Right kidney (tissue), 1 donor: ENCODE measurements at regions not wholly inside any gene's neighbourhood (a gene's known extent, or its start where the extent isn't known, plus 50 kb on each side); places are given as distances from the start of the nearest gene placed in this dataset.
"Not testable (repeated sequence)": the region's sequence is repeated elsewhere in the genome, so short reads cannot be mapped to it uniquely, and the experiment has no call there.

Source experiments
- DNase-seq: peaks from one replicate; pipeline ENCODE4 v3.0.0-alpha.2; 2016

DNA sequence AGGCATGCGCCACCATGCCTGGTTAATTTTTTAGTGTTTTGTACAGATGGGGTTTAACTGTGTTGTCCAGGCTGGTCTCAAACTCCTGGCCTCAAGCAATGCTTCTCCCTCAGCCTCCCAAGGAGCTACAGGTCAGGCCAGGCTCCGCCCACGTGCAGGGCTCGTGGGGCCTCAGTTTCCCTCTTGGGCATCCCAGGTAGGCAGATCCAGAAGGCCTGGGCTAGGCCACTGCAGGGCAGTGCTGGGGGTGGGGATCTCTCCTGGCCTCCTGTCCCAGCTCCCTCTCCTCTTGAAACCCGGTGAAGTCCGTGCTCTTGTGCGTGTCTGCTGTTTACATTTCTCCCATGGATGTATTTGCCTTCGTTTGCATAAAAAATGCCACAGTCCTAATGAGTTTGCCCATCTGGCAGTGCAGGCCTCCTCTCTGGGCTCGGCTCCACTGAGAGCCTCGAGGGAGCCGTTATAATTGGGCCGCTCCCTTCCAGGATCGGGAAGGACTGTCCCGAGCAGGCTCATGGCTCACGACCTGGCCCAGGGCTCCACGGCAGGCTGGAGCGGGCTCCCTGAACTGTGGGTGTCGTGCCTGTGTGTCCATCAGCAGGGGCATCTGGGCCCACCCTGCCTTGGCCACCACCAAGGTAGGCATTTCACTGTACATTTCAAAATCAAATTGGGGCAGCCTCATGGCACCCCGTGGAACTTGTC is 52.6 kb upstream of the RUFY1 start:
- DNase-seq: no peak

DNA sequence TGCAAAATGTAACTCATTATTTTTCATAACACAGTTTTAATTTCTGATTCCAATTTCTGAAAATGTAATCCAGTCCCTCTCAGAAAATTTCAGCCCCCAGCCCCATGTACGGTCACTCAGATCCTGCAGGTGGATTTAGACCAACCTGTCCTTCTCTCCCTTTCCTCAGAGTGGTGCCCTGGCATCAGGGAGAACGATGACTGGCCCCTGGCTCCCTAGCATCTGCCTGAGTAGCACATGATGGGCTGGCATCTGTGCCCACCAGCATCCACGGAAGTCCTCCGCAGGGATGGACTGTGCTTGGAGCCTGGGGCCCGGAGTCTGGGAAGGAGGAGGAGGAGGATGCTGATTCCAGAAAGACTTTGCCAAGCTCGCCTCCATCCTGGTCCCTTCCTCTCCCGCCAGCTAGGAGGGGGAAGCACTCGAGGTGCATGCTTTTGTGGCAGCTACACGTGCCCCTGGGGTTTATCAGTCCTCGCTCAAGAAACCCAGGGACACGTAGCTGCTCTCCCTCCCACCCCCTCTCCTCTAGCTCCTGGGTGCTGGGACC is 54.4 kb upstream of the RUFY1 start:
- DNase-seq: no peak

DNA sequence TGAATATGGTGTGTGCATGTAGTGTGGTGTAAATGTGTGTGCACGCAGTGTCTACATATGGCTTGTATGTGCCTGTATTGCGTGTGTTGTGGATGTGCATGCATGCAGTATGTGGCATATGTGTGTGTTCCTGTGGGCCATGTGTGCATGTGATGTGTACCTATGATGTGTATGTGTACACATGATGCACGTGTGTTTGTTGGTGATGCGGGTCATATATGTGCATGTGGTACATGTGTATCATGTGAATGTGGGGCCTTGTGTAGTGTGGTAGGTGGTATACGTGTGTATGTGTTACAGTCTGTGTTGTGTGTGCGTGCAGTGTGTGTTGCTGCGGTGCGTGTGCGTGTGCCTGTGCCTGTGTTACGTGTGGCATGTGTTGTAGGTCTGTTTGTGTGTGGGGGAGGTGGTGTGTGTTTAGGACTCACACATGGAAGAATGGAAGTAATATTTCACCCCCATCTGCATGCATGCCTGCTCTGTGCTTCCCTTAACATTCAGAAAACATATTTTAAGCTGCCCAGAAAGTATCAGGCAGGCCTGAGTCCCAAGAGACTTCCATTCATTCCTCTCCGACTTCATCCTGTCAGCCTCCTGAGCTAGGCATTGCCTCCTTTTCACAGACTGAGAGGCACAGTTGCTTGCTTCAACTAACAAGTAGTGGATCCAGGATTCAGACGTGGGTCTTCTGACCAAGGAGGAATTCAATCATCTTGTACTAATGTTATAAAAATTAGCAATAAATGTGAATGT is 55.4 kb upstream of the RUFY1 start:
- DNase-seq: no peak

DNA sequence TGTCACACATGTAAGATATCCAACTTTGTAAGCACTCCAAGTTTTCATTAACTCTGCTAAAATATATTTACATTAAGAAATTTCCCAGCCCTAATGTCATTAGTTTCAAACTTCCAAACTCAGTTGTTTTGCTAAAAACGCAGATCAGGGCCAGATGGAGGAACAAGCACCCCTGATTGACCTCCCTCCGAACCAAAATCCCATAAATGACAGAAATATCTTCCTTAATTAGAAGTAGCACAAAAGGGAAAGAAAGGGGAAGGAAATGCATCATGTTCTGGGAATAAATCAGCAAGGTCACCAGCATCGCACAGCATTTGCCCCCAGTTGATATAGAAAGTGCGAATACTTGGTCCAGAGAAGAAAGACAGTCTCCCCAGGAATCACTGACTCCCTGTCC is 61.4 kb upstream of the RUFY1 start:
- no peak for DNase-seq

DNA sequence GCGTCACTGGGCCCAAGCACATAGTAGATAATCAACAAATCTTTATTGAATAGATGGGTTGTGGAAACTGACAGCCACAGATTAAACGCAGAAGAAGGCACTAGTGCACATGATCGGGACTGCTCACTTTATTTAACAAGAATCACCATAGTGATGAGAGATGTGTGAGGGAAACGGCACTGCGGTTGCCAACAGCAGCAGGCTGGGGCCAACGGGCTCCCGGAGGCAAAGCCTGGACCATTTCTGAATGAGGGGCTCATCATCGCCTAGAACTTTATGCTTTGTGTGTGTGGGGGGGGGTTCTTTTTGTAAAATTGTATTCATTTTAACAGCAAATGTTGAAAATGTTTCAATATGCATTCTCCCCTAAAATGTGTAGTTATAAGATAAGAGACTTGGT is 61.9 kb upstream of the RUFY1 start:
- no peak for DNase-seq

DNA sequence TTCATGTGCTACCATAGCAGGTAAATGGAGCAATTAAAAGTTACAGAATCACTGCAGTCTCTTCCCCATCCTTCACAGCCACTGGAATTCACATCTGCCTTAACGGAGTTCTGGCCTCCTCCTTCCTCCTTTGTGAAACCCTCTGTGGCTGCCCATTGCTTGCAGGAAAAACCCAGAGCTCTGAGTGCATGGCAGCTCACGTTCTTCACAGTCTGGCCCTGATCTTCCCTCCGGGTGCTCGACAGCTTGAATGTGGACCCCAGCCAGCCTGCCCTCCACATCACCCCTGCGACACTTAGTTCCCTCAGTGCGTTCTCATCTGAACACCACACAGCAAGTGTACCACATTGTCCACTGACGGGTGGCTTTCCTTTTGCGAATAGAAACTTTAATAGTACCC is 63.2 kb upstream of the RUFY1 start:
- DNase-seq: no peak

DNA sequence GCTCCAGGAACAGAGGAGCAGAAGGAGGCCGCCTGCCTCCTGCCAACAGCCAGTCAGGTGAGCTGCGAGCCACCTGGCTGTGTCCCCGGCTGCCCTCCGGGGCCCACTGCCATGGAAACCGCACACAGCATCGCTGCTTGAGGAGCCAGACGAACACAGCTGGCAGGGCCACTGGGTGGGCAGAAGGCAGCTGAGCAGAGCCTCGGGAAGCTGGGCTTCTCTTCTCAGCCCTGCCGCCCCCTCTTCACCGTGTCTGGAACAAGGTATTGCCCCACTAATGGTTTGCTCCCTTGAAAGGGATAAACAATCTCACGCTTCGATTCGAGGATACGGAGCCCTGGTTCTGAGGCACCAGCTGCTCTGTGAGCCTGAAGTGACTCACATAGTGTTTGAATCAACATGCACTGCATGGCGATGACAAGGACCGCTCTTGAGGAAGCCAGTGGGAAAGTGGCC is 63.7 kb upstream of the RUFY1 start:
- DNase-seq: peak; percentile 26

DNA sequence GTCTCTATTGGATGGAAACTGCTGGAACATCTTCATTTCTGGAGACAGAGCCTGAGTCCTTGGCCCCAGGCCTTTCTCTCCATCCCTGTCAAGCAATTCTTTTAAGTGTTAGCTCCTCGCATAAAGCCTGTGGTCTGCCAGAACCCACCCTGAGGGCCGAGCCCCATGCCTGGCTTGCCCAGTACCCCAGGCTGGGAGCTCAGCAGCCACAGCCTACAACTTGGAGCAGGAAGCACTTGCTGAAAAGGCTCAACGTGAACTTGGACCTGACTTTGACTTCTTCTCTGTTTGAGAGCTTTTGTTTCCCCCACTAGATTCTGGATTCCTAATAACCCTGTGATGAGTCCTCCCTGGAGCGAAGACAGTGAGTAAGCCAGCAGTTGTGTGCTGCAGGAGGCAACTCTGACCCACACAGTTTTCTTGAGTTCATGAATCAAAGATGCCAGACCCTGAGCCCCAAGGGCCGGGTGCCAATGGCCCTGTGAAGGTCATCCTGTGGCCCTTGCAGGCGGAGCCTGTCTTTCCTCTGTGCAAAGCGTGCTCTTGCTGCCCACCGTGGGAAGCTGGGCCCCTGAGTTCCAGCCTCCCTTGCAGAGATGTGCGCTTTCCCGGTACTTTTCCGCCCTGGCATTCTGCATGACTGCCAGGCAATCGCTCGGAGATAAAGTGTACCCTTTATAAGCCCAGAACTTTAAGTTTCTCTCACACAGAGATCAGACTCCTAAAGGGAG is 64.3 kb upstream of the RUFY1 start:
- DNase-seq: no peak

DNA sequence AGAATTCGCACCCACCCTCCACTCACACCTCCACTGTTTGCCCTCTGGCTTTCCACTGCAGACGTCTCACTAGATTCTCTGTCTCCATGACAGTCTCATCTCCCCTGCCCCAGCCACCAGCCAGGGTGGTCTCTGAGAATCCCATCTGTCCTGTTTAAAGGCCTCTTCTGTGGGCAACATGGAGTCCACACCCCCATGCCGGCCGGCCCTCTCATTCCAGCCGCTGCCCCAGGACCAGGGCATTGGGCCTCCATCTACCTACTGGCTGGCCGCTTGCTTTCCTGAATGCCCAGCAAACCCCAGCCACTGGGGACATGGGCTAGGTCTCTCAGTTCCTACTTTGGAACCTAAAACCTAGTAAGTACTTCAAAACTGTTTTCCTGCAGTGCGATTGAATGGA is 65.6 kb upstream of the RUFY1 start:
- DNase-seq: no peak

DNA sequence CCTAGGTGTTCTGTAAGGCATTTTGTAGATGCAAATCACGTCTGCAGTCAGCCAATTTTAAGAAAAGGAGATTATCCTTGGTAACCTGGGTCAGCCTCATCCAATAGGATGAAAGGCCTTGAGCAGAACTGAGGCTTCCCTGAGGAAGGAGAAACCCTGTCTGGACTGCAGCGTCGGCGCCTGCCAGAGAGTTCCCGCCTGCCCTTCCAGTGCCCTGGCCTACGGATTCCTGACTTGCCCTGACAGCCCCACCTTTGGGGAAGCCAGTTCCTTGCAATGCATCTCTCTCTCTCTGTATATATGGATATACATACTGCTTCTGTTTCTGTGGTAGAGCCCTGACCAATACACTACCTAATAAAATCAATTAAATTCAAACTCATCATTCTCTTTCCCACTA is 66.2 kb upstream of the RUFY1 start:
- DNase-seq: no peak

DNA sequence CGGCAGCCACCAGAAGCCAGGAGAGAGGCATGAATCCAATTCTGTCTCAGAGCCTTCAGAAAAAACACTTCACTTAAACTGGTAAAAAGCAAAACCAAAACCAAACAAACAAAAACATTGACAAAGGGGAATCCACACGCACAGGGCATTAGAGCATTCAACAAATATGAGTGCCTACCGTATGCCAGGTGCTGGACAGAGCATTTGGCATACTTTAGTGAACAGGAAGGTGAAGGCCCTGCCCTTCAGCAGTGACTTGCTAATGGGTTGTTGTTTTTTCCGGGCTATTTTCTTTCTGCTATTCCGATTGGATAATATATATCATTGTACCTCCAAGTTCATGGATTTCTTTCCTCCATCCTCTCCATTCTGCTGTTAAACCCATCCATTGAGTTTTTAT is 71.7 kb upstream of the RUFY1 start:
- DNase-seq: no peak

DNA sequence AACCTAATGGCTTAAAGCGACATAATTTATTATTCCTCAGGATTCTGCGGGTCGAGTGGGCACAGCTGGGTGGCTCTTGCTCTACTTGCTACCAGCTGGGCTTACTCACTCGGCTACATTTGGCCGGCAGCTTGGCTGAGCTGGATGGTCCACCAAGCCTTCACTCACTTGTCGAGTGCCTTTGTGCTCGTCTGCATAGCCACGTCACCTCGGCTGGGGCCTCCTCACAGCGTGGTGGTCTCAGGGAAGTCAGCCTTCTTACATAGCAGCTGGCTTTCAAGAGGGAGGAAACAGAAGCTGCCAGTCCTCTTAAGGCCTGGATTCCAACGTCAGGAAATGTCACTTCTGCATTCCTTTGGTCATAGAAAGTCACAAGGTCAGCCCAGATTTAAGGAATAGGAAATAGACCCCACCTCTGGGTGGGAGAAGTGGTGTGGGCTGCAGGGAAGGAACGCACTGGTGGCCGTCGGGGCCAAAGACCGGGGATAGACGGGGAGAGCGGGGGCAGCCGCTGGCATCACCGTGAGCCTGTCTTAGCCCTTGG is 75.1 kb upstream of the RUFY1 start:
- DNase-seq: peak; percentile 46

DNA sequence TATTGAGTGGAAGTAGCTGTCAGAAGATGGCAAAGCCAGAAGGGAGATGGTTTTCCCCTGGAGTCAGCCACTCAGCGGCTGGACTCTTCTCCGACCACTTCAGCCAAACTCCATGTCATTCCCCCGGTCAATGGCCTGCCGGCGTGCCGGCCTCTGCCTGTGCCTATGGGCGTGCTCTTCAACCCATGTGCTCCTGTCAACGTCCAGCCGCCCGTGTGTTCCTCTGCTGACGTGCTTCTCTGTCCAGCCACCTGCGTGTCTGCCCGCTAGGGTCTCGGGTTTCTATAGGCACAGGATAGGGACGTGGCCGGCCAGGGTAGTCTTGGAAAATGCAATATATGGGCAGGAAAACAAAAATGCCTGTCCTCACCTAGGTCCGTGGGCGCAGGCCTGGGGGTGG is 77.7 kb upstream of the RUFY1 start:
- DNase-seq: no peak

DNA sequence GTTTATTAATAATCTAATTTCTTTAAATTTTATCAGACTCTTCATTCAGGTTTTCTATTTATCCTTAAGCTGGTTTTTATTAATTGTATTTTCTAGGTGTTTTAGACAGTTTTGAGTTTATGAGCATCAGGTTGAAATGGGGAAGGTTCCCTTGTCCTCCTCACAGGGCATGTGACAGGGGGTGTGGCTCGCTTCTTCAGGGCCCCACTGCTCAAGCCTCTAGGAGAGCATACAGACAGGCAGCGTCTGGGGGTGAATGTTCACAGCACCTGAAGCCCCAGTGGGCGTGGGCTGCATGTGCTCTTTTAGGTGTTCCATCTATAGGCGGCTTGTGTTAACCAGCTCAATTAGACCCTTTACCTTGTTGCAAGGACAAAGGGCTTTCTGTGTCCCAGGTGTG is 78.2 kb upstream of the RUFY1 start:
- DNase-seq: no peak

DNA sequence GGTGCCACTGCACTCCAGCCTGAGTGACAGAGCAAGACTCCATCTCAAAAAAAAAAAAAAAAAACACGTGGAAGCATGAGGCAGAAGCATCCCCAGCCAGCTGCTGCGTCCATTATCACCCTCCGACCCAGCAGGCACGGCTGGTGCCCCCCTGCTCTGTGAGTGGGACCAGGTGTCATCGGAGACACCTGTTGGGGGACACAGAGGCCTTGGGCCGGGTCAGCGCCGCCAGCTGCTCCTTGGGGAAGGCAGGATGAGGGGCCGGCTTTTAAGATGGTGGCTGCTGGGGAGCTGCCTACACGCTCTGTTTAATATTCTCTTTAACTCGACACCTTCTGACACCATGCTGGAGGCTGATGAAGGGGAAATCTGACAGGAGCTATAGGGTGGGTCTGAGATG is 80.2 kb upstream of the RUFY1 start:
- DNase-seq: no peak

DNA sequence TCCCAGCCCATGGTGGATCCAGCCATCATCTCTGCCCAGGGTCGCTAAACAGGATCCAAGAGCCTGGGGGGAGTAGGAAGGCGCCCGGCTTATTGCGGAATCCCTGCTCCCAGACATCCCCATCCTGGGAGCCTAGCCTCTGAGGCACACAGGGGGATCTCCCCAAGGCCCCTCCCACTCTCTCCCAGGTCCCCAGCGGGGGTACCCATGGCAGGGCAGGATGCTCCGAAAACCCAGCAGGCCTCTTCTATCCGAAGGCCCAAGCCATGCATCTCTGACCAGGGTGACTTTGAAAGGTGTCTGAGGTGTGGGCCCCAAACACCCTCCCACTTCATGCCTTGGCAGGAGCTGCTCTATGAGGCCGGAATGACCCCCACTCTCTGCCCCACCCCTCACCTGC is 81.7 kb upstream of the RUFY1 start:
- no peak for DNase-seq

DNA sequence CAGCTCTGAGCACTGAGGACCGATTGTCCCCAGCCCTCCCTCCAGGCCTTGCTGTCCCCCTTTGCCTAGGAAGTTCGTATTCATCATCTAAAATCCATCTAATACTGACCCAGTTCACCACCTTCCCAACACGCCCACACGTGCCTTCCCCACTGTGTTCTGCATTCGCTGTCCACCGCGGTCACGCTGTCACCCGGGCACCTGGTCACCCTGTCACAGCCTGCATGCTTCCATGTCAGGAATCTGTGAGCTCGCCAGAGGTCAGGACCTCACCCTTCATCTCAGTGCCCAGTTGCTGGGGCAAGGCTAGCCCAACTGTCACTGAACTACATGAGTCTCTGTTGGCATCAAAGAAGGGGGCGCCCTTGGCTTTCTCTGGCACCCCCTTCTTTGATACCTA is 82.9 kb upstream of the RUFY1 start:
- no peak for DNase-seq

DNA sequence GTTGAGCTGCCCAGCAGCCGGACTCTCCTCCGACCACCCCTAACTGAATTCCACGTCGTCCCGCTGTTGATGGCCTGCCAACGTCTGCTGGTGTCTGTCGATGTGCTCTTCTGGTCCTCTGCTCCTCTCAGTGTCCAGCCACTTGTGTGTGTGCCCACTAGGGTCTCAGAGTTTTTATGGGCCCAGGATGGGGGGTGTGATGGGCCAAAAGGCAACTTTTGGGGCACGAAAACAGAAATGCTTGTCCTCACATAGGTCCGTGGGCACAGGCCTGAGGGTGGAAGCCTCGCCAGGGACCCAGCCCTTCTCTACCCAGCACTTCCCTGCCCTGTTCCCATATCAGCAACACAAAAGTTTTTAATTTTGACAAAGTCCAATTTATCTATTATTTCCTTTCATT is 85.7 kb upstream of the RUFY1 start:
- no peak for DNase-seq

DNA sequence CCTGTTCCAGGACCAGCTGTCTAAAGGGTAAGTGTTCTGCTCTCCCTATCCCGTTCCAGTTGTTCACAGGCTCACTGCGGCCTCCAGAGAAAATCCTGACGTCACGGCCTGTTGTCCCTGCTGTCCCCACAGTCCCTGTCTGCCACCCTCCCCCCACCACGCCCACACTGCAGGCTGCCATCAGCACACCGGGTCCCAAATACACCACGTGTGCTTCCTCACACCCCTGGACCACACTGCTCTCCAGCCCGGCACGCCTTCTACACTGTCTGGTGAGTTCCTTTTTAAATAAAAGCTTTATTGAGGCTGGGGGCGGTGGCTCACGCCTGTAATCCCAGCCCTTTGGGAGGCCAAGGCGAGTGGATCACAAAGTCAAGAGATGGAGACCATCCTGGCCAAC is 88.3 kb upstream of the RUFY1 start:
- no peak for DNase-seq

DNA sequence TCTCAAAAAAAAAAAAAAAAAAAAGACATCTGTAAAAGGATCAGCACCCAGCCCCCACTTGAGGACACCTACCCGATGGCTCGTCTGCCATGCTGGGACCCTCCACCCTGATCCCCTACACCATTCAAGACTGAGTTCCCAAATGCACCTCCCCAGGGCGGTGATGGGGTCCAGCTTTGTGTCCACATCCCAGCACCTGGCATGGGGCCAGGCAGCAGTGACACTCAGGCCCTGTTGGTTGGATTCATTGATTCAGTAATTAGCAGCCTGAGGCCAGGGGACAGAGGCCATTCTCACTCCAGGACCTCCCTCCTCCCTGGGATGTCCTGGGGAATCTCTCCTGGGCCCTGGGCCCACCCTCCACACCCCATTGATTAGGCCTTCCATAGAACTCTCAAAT is 88.8 kb upstream of the RUFY1 start:
- no peak for DNase-seq

DNA sequence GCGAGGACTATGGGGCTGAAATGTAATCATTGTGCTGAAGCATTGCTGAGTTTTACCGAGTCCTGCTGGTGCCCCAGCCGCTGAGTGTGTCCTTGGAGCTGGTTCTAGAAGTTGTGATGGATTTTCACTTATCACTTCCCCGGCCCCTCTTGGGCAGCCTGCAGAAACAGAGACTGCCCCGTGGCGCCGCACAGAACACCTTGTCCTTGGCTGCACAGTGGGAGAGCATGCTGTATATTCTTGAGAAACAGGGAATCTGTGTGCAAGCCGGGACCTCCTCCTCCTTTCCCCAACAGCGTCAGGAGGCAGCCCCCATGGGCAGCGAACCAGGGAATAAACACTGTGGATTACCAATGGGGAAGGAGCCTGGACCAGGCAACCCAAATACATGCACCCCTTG is 90.6 kb upstream of the RUFY1 start:
- no peak for DNase-seq

DNA sequence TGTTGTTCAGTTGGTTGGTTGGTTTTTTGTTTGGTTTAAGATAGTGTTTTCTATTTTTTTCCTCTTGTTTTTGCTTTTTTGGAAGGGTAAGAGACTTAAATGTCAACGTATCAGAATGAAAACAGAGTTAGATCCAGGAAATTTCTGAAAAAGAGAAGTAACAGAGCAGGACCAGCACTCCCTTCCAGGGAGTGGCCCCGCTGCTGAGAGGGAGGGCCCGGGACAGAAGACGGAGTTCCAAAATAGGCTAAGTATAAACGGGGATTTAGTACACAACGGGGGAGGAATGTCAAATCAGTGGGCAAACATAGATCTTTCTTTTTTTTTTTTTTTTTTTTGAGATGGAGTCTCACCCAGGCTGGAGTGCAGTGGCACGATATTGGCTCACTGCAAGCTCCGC is 92.7 kb upstream of the RUFY1 start:
- no peak for DNase-seq

DNA sequence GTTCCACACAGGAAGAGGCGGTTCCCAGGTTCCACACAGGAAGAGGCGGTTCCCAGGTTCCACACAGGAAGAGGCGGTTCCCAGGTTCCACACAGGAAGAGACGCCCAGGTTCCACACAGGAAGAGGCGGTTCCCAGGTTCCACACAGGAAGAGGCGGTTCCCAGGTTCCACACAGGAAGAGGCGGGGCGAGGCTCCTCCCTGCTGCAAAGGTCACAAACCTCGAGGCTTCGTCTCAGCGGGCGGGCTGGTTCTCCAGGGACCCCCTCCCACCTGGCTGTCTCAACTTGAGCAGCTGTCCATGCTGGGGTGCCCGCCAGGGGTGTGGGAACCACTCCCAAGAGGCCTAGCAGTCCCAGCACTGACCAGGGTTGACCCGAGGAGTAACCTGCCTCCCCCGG is 94.3 kb upstream of the RUFY1 start:
- DNase-seq: not testable (repeated sequence)
